K562 (cell line): ENCODE measurements at regions not wholly inside any gene's neighbourhood (a gene's known extent, or its start where the extent isn't known, plus 50 kb on each side); places are given as distances from the start of the nearest gene placed in this dataset.

Source experiments
- ATAC-seq: fragments of 200-7000 bp; cut with Tn5 transposase; 3 replicates; pipeline ENCODE4 v1.9.1; 2020; ENCODE audit warnings: moderate library complexity
- BruUV-seq: library from RNA; stranded (reverse); fragments of 400-500 nt; replicated peaks from 2 replicates; lab custom pipeline; 2021; lab: Mats Ljungman, UMichigan
- CTCF ChIA-PET: fragments of 300-600 bp; formaldehyde crosslinking; extraction: SDS; loops from one replicate; lab custom pipeline; 2021; ENCODE audit warnings: low intra/inter-chr PET ratio; lab: Yijun Ruan, JAX
- POLR2A ChIA-PET: fragments of 300-600, 350-650 bp; sonication (Branson Sonifier 250); formaldehyde crosslinking; extraction: SDS; loops from one replicate; lab custom pipeline; 2021; ENCODE audit warnings: antibody characterized with exemption, inconsistent platforms; lab: Yijun Ruan, JAX
- DNase-seq, 4 experiments: peaks; one replicate each; pipeline versions ENCODE4 v3.0.0 to v3.0.0-alpha.2; 2011 to 2018; ENCODE audit warnings: low spot score in 3 of 4, mixed read lengths in 3 of 4; ENCODE audit errors: extremely low read depth in 1 of 4
- FAIRE-seq: peaks from 2 replicates; lab custom pipeline; 2011; peaks lifted over from hg19 to GRCh38; lab: Jason Lieb, UNC
- H2AFZ ChIP-seq: 2 replicates; pipeline ENCODE4 v1.6.0; 2011; ENCODE audit warnings: low read depth, low read length, control low read depth, inconsistent platforms
- H3K27ac ChIP-seq: fragments of 200-600 bp; 3 replicates; pipeline ENCODE4 v1.8.0; 2011; ENCODE audit warnings: low read depth, mild to moderate bottlenecking, control low read depth, inconsistent platforms, low read length, moderate library complexity, mixed read lengths; ENCODE audit errors: extremely low read depth
- H3K27me3 ChIP-seq, 2 experiments: fragments of 300-600 bp in 1 of 2; 2 replicates in 1 of 2; 3 replicates in 1 of 2; pipeline versions ENCODE4 v1.6.0 to v1.8.0; 2011; ENCODE audit warnings: inconsistent platforms in 2 of 2, low read length in 2 of 2, mild to moderate bottlenecking in 1 of 2, mixed read lengths in 1 of 2, moderate library complexity in 1 of 2; ENCODE audit not compliant: control insufficient read depth in 2 of 2, insufficient read depth in 2 of 2
- H3K36me3 ChIP-seq: fragments of 300-600 bp; 3 replicates; pipeline ENCODE4 v1.8.0; 2011; ENCODE audit warnings: mild to moderate bottlenecking, low read length, inconsistent platforms; ENCODE audit not compliant: control insufficient read depth, insufficient read depth
- H3K4me1 ChIP-seq, 2 experiments: fragments of 200-600 bp in 1 of 2; replicated peaks in 1 of 2; 2 replicates in 1 of 2; 3 replicates in 1 of 2; pipeline versions ENCODE4 v1.5.1 to v1.8.0; 2011; ENCODE audit warnings: inconsistent platforms in 2 of 2, low read length in 2 of 2, mild to moderate bottlenecking in 1 of 2, mixed read lengths in 1 of 2, moderate library complexity in 1 of 2; ENCODE audit not compliant: control insufficient read depth in 2 of 2, insufficient read depth in 2 of 2
- H3K4me2 ChIP-seq: 2 replicates; pipeline ENCODE4 v1.6.1; 2011; ENCODE audit warnings: low read length, control low read depth, inconsistent platforms, mixed read lengths; ENCODE audit not compliant: insufficient read depth
- H3K4me3 ChIP-seq: fragments of 200-600 bp; sonication (generic), shearing (Covaris generic); 2 replicates; pipeline ENCODE4 v1.5.1; 2016; ENCODE audit warnings: control low read depth, inconsistent platforms
- H3K79me2 ChIP-seq: fragments of 200-600 bp; 3 replicates; pipeline ENCODE4 v1.8.0; 2011; ENCODE audit warnings: low read length, inconsistent platforms; ENCODE audit not compliant: control insufficient read depth, insufficient read depth
- H3K9ac ChIP-seq, 2 experiments: 2 replicates each; pipeline versions ENCODE4 v1.6.0 to v1.6.1; 2011; ENCODE audit warnings: low read depth in 2 of 2, low read length in 2 of 2, control low read depth in 1 of 2, inconsistent platforms in 1 of 2, mild to moderate bottlenecking in 1 of 2, mixed read lengths in 1 of 2; ENCODE audit not compliant: insufficient read depth in 1 of 2
- H3K9me1 ChIP-seq: one replicate; pipeline ENCODE4 v1.6.0; 2011; ENCODE audit warnings: inconsistent platforms, mild to moderate bottlenecking, low read length, moderate library complexity; ENCODE audit not compliant: control insufficient read depth, insufficient read depth
- H3K9me3 ChIP-seq: replicated peaks from 2 replicates; pipeline ENCODE4 v1.5.1; 2011; ENCODE audit warnings: low read depth, low read length, inconsistent platforms; ENCODE audit not compliant: control insufficient read depth, insufficient read depth
- H4K20me1 ChIP-seq: replicated peaks from 2 replicates; pipeline ENCODE4 v1.6.1; 2011; ENCODE audit warnings: low read length, inconsistent platforms, mixed read lengths; ENCODE audit not compliant: control insufficient read depth, insufficient read depth
- CTBP1 ChIP-seq: fragments of 450-650 bp; IDR thresholded peaks from 2 replicates; pipeline ENCODE4 v1.6.1; 2016; ENCODE audit warnings: borderline replicate concordance
- NELFE ChIP-seq: IDR thresholded peaks from 2 replicates; pipeline ENCODE4 v1.6.1; 2011; ENCODE audit warnings: mild to moderate bottlenecking; ENCODE audit not compliant: insufficient read depth, insufficient read length
- RAD51 ChIP-seq: fragments of 450-650 bp; IDR thresholded peaks from 2 replicates; pipeline ENCODE4 v1.7.1; 2016; ENCODE audit warnings: low read depth, mild to moderate bottlenecking, borderline replicate concordance
- SMARCB1 ChIP-seq: IDR thresholded peaks from 2 replicates; pipeline ENCODE4 v1.6.1; 2011; ENCODE audit warnings: improper control_type of control experiment, low read depth; ENCODE audit not compliant: insufficient read length
- SRSF1 ChIP-seq: fragments of 200-400 bp; formaldehyde crosslinking; IDR thresholded peaks from 2 replicates; pipeline ENCODE4 v1.6.1; 2017; ENCODE audit warnings: mild to moderate bottlenecking, low read depth, low read length, moderate library complexity
- THRAP3 ChIP-seq: fragments of 450-650 bp; IDR thresholded peaks from 2 replicates; pipeline ENCODE4 v1.6.1; 2016; ENCODE audit warnings: mild to moderate bottlenecking, inconsistent platforms, borderline replicate concordance
- ZNF655 ChIP-seq: fragments of 250-450 bp; sonication (Bioruptor Pico); IDR thresholded peaks from 2 replicates; pipeline ENCODE4 v1.5.0; 2021
- WGBS: fragments of 100-300 bp; shearing (Covaris generic); methylation state at CpG from one replicate; pipeline ENCODE4 v1.1.6; 2016; ENCODE audit warnings: low coverage, mixed read lengths; ENCODE audit not compliant: insufficient coverage; ENCODE audit errors: missing lambda C conversion rate; 5-methylcytosine and 5-hydroxymethylcytosine counted together
- in situ Hi-C: fragments of 300-500 bp; cut with MboI; formaldehyde crosslinking; loops from 4 replicates; pipeline ENCODE4 v1.15.0; 2018; ENCODE audit warnings: inconsistent platforms, mixed read lengths
- intact Hi-C: fragments of 100-400 bp; cut with micrococcal nuclease; formaldehyde crosslinking; loops from 2 replicates; pipeline ENCODE4 v1.14.2; 2022

- TF ChIP-seq ZNF655 (CRISPR knock-in tag) (no peak), THRAP3 (no peak), NELFE (no peak), CTBP1 (no peak), SMARCB1 (no peak), RAD51 (no peak), SRSF1 (no peak)
- CTCF ChIA-PET: no interaction called here
- no peak for FAIRE-seq
- H3K9me3 ChIP-seq: no peaks in the 10 kb centered on the region; the same call in 1 of the 2 replicates
- H3K27ac ChIP-seq: no peak overlapping the region
- H3K9me1 ChIP-seq: no peaks in the 10 kb centered on the region
- DNase-seq: no peak
- intact Hi-C loops: no loop called here
- H2AFZ ChIP-seq: no peak overlapping the region
- no peak; the same call in 2 of the 3 replicates for ATAC-seq
- H3K4me3 ChIP-seq: no peak overlapping the region
- H3K79me2 ChIP-seq: no peaks in the 10 kb centered on the region
- POLR2A ChIA-PET: interaction anchor here (0.8 to 1.0 kb wide), 2 partner anchors 9 to 33 kb away, joined by 3 to 4 read pairs; no protein-coding TSS in a partner anchor
- no peak overlapping the region for H3K4me2 ChIP-seq
- no peaks in the 10 kb centered on the region for H3K4me1 ChIP-seq
- WGBS: 0% methylated on average over 10 of the region's 10 CpGs
- in situ Hi-C loops: no loop called here
- no peaks in the 10 kb centered on the region for H3K36me3 ChIP-seq
- 0 out of 2 replicates have a peak, but pooled peaks cover 7% of the 10 kb centered on the region for H4K20me1 ChIP-seq
- no TSS peak for BruUV-seq
- H3K9ac ChIP-seq: peak overlapping the region in 1 of 2 experiments; percentile 8; a peak in 1 of 4 replicates
- peaks cover 50 to 59% of the 10 kb centered on the region in 2 experiments for H3K27me3 ChIP-seq
Observed at GRCh38 chr7:156378806-156379205, 261.8 kb upstream of the RNF32 start.
